K562 (cell line): ENCODE measurements at regions not wholly inside any gene's neighbourhood (a gene's known extent, or its start where the extent isn't known, plus 50 kb on each side); places are given as distances from the start of the nearest gene placed in this dataset.

ENCODE experiments used
- ATAC-seq: fragments of 200-7000 bp; cut with Tn5 transposase; 3 replicates; pipeline ENCODE4 v1.9.1; 2020; ENCODE audit warnings: moderate library complexity
- BruUV-seq: library from RNA; stranded (reverse); fragments of 400-500 nt; replicated peaks from 2 replicates; lab custom pipeline; 2021; lab: Mats Ljungman, UMichigan
- CTCF ChIA-PET: fragments of 300-600 bp; formaldehyde crosslinking; extraction: SDS; loops from one replicate; lab custom pipeline; 2021; ENCODE audit warnings: low intra/inter-chr PET ratio; lab: Yijun Ruan, JAX
- POLR2A ChIA-PET: fragments of 300-600, 350-650 bp; sonication (Branson Sonifier 250); formaldehyde crosslinking; extraction: SDS; loops from one replicate; lab custom pipeline; 2021; ENCODE audit warnings: antibody characterized with exemption, inconsistent platforms; lab: Yijun Ruan, JAX
- DNase-seq, 4 experiments: peaks; one replicate each; pipeline versions ENCODE4 v3.0.0 to v3.0.0-alpha.2; 2011 to 2018; ENCODE audit warnings: low spot score in 3 of 4, mixed read lengths in 3 of 4; ENCODE audit errors: extremely low read depth in 1 of 4
- FAIRE-seq: peaks from 2 replicates; lab custom pipeline; 2011; peaks lifted over from hg19 to GRCh38; lab: Jason Lieb, UNC
- H2AFZ ChIP-seq: 2 replicates; pipeline ENCODE4 v1.6.0; 2011; ENCODE audit warnings: low read depth, low read length, control low read depth, inconsistent platforms
- H3K27ac ChIP-seq: fragments of 200-600 bp; 3 replicates; pipeline ENCODE4 v1.8.0; 2011; ENCODE audit warnings: low read depth, mild to moderate bottlenecking, control low read depth, inconsistent platforms, low read length, moderate library complexity, mixed read lengths; ENCODE audit errors: extremely low read depth
- H3K27me3 ChIP-seq, 2 experiments: fragments of 300-600 bp in 1 of 2; 2 replicates in 1 of 2; 3 replicates in 1 of 2; pipeline versions ENCODE4 v1.6.0 to v1.8.0; 2011; ENCODE audit warnings: inconsistent platforms in 2 of 2, low read length in 2 of 2, mild to moderate bottlenecking in 1 of 2, mixed read lengths in 1 of 2, moderate library complexity in 1 of 2; ENCODE audit not compliant: control insufficient read depth in 2 of 2, insufficient read depth in 2 of 2
- H3K36me3 ChIP-seq: fragments of 300-600 bp; 3 replicates; pipeline ENCODE4 v1.8.0; 2011; ENCODE audit warnings: mild to moderate bottlenecking, low read length, inconsistent platforms; ENCODE audit not compliant: control insufficient read depth, insufficient read depth
- H3K4me1 ChIP-seq, 2 experiments: fragments of 200-600 bp in 1 of 2; replicated peaks in 1 of 2; 2 replicates in 1 of 2; 3 replicates in 1 of 2; pipeline versions ENCODE4 v1.5.1 to v1.8.0; 2011; ENCODE audit warnings: inconsistent platforms in 2 of 2, low read length in 2 of 2, mild to moderate bottlenecking in 1 of 2, mixed read lengths in 1 of 2, moderate library complexity in 1 of 2; ENCODE audit not compliant: control insufficient read depth in 2 of 2, insufficient read depth in 2 of 2
- H3K4me2 ChIP-seq: 2 replicates; pipeline ENCODE4 v1.6.1; 2011; ENCODE audit warnings: low read length, control low read depth, inconsistent platforms, mixed read lengths; ENCODE audit not compliant: insufficient read depth
- H3K4me3 ChIP-seq: fragments of 200-600 bp; sonication (generic), shearing (Covaris generic); 2 replicates; pipeline ENCODE4 v1.5.1; 2016; ENCODE audit warnings: control low read depth, inconsistent platforms
- H3K79me2 ChIP-seq: fragments of 200-600 bp; 3 replicates; pipeline ENCODE4 v1.8.0; 2011; ENCODE audit warnings: low read length, inconsistent platforms; ENCODE audit not compliant: control insufficient read depth, insufficient read depth
- H3K9ac ChIP-seq, 2 experiments: 2 replicates each; pipeline versions ENCODE4 v1.6.0 to v1.6.1; 2011; ENCODE audit warnings: low read depth in 2 of 2, low read length in 2 of 2, control low read depth in 1 of 2, inconsistent platforms in 1 of 2, mild to moderate bottlenecking in 1 of 2, mixed read lengths in 1 of 2; ENCODE audit not compliant: insufficient read depth in 1 of 2
- H3K9me1 ChIP-seq: one replicate; pipeline ENCODE4 v1.6.0; 2011; ENCODE audit warnings: inconsistent platforms, mild to moderate bottlenecking, low read length, moderate library complexity; ENCODE audit not compliant: control insufficient read depth, insufficient read depth
- H3K9me3 ChIP-seq: replicated peaks from 2 replicates; pipeline ENCODE4 v1.5.1; 2011; ENCODE audit warnings: low read depth, low read length, inconsistent platforms; ENCODE audit not compliant: control insufficient read depth, insufficient read depth
- H4K20me1 ChIP-seq: replicated peaks from 2 replicates; pipeline ENCODE4 v1.6.1; 2011; ENCODE audit warnings: low read length, inconsistent platforms, mixed read lengths; ENCODE audit not compliant: control insufficient read depth, insufficient read depth
- ADNP ChIP-seq: fragments of 200-800 bp; sonication (Bioruptor generic); IDR thresholded peaks from 2 replicates; pipeline ENCODE4 v1.6.1; 2016; ENCODE audit warnings: missing genetic modification characterization, missing compliant biosample characterization
- ARID2 ChIP-seq: fragments of 450-650 bp; IDR thresholded peaks from 2 replicates; pipeline ENCODE4 v1.6.1; 2017; ENCODE audit warnings: antibody characterized with exemption, mild to moderate bottlenecking
- BRF1 ChIP-seq: IDR thresholded peaks from 3 replicates; pipeline ENCODE4 v1.6.1; 2011; ENCODE audit warnings: borderline replicate concordance, mild to moderate bottlenecking; ENCODE audit not compliant: insufficient read length; ENCODE audit errors: extremely low read depth
- EGR1 ChIP-seq: fragments of 450-650 bp; conservative IDR thresholded peaks from 2 replicates; pipeline ENCODE4 v1.6.1; 2017; ENCODE audit warnings: mild to moderate bottlenecking
- EP400 ChIP-seq: fragments of 450-650 bp; IDR thresholded peaks from 2 replicates; pipeline ENCODE4 v1.6.1; 2017; ENCODE audit warnings: antibody characterized with exemption, mild to moderate bottlenecking, moderate library complexity
- FOXM1 ChIP-seq, 2 experiments: fragments of 450-650 bp in 1 of 2; sonication (generic) in 1 of 2; formaldehyde crosslinking in 1 of 2; IDR thresholded peaks; 2 replicates each; pipeline versions ENCODE4 v1.6.1 to v1.9.0; 2017 to 2022; ENCODE audit warnings: low read depth in 2 of 2, mild to moderate bottlenecking in 2 of 2, missing genetic modification reagents in 1 of 2, moderate library complexity in 1 of 2
- FOXO4 ChIP-seq: fragments of 450-650 bp; formaldehyde crosslinking; IDR thresholded peaks from 2 replicates; pipeline ENCODE4 v1.4.0; 2020; ENCODE audit warnings: mild to moderate bottlenecking, moderate library complexity
- LCOR ChIP-seq: sonication (generic); formaldehyde crosslinking; IDR thresholded peaks from 2 replicates; pipeline ENCODE4 v1.8.0; 2022; ENCODE audit warnings: mild to moderate bottlenecking, missing genetic modification reagents
- MEF2A ChIP-seq: IDR thresholded peaks from 2 replicates; pipeline ENCODE4 v1.6.1; 2011; ENCODE audit warnings: low read depth, mild to moderate bottlenecking, low read length, moderate library complexity; ENCODE audit not compliant: control insufficient read depth
- NUFIP1 ChIP-seq: fragments of 450-650 bp; IDR thresholded peaks from 2 replicates; pipeline ENCODE4 v1.6.1; 2018; ENCODE audit not compliant: partially characterized antibody
- PHF8 ChIP-seq: fragments of 200-600 bp; sonication (generic); IDR thresholded peaks from 2 replicates; pipeline ENCODE4 v1.6.1; 2012; ENCODE audit warnings: mixed run types, mild to moderate bottlenecking, inconsistent platforms, low read length, moderate library complexity, borderline replicate concordance
- POLR2B ChIP-seq: fragments of 450-650 bp; IDR thresholded peaks from 2 replicates; pipeline ENCODE4 v1.6.1; 2018; ENCODE audit warnings: low read depth; ENCODE audit not compliant: partially characterized antibody
- PURB ChIP-seq: sonication (generic); formaldehyde crosslinking; IDR thresholded peaks from 2 replicates; pipeline ENCODE4 v1.9.0; 2021; ENCODE audit warnings: low read depth, mild to moderate bottlenecking, missing genetic modification reagents
- SMAD1 ChIP-seq: fragments of 150-350 bp; IDR thresholded peaks from 2 replicates; pipeline ENCODE4 v1.6.1; 2014; ENCODE audit warnings: low read length, low read depth; ENCODE audit not compliant: partially characterized antibody
- TCF7 ChIP-seq: sonication (generic); IDR thresholded peaks from 2 replicates; pipeline ENCODE4 v1.6.1; 2016; ENCODE audit warnings: antibody characterized with exemption, borderline replicate concordance
- ZFP36 ChIP-seq: fragments of 150-350 bp; IDR thresholded peaks from 2 replicates; pipeline ENCODE4 v1.6.1; 2018; ENCODE audit warnings: low read length, low read depth; ENCODE audit not compliant: partially characterized antibody
- ZNF253 ChIP-seq: fragments of 250-450 bp; sonication (Bioruptor Pico); conservative IDR thresholded peaks from 2 replicates; pipeline ENCODE4 v1.6.1; 2021; ENCODE audit warnings: mild to moderate bottlenecking
- ZNF586 ChIP-seq: fragments of 450-650 bp; formaldehyde crosslinking; conservative IDR thresholded peaks from 2 replicates; pipeline ENCODE4 v1.4.0; 2020; ENCODE audit warnings: mild to moderate bottlenecking, moderate library complexity
- in situ Hi-C: fragments of 300-500 bp; cut with MboI; formaldehyde crosslinking; loops from 4 replicates; pipeline ENCODE4 v1.15.0; 2018; ENCODE audit warnings: inconsistent platforms, mixed read lengths
- intact Hi-C: fragments of 100-400 bp; cut with micrococcal nuclease; formaldehyde crosslinking; loops from 2 replicates; pipeline ENCODE4 v1.14.2; 2022

DNA sequence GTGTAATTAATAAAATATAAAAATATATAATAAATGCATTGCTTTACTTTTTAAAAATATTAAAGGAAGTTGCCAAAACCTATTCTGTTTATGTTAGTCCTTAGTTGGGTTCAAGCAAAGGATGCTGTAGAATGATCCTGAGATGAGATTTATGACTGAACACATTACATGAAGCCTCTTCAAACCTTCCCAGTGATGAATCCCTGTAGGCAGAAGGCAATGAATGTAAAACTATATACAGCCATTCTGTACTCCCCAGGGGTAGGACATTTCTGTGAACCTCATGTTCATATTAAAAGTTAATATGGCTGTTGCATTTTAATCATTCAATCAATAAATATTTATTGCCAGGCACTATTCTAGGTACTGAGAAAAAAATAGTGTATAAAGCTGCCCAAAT, 166.0 kb downstream of the RFPL4B start:
- no peak for ATAC-seq
- H3K27ac ChIP-seq: no peak overlapping the region
- TF ChIP-seq ARID2: no peak
- no peak for TF ChIP-seq PURB (CRISPR knock-in tag)
- TF ChIP-seq TCF7: no peak
- TF ChIP-seq BRF1: no peak
- no peak for TF ChIP-seq EP400
- TF ChIP-seq FOXM1 (IDR thresholded peaks at IDR 0.05; ENCODE audit: low read depth): no peak
- TF ChIP-seq FOXM1 (CRISPR knock-in tag; IDR thresholded peaks at IDR 0.05; ENCODE audit: low read depth): no peak
- no peak for TF ChIP-seq ZFP36
- TF ChIP-seq POLR2B: no peak
- TF ChIP-seq MEF2A: no peak
- TF ChIP-seq SMAD1: no peak
- no peak for TF ChIP-seq LCOR
- TF ChIP-seq ZNF253: no peak
- TF ChIP-seq EGR1: no peak
- TF ChIP-seq ADNP (tag): no peak
- TF ChIP-seq NUFIP1: no peak
- no peak for TF ChIP-seq PHF8
- TF ChIP-seq ZNF586 (CRISPR knock-in tag): no peak
- no peak for TF ChIP-seq FOXO4 (CRISPR knock-in tag)
- TF ChIP-seq, all 486 proteins: peak for 0
- no peak for FAIRE-seq
- in situ Hi-C loops (no loop called here), intact Hi-C loops (no loop called here)
- no peak overlapping the region for H3K4me3 ChIP-seq
- H2AFZ ChIP-seq: no peak overlapping the region
- DNase-seq: no peak
- H3K9me1 ChIP-seq: no peaks in the 10 kb centered on the region
- no TSS peak for BruUV-seq
- H3K4me2 ChIP-seq: no peak overlapping the region
- no peaks in the 10 kb centered on the region for H3K36me3 ChIP-seq
- no peaks in the 10 kb centered on the region for H3K4me1 ChIP-seq
- H3K27me3 ChIP-seq: no peaks in the 10 kb centered on the region
- H3K9me3 ChIP-seq: no peaks in the 10 kb centered on the region
- ChIA-PET CTCF (no interaction called here), POLR2A (no interaction called here)
- H3K9ac ChIP-seq: no peak overlapping the region
- no peaks in the 10 kb centered on the region for H3K79me2 ChIP-seq
- H4K20me1 ChIP-seq: no peaks in the 10 kb centered on the region
